Panc1 (cell line): ENCODE measurements at regions not wholly inside any gene's neighbourhood (a gene's known extent, or its start where the extent isn't known, plus 50 kb on each side); places are given as distances from the start of the nearest gene placed in this dataset.

Experiments
- CTCF ChIP-seq: fragments of 450-650 bp; IDR thresholded peaks from 2 replicates; pipeline ENCODE4 v1.5.1; 2017; ENCODE audit warnings: mild to moderate bottlenecking
- POLR2AphosphoS5 ChIP-seq: IDR thresholded peaks from 2 replicates; pipeline ENCODE4 v1.6.1; 2012; ENCODE audit warnings: mild to moderate bottlenecking, low read depth, low read length, moderate library complexity
- REST ChIP-seq, 2 experiments: IDR thresholded peaks; 2 replicates each; pipeline ENCODE4 v1.6.1; 2011 to 2012; ENCODE audit warnings: low read depth in 2 of 2, control low read depth in 1 of 2, low read length in 1 of 2, mild to moderate bottlenecking in 1 of 2, moderate library complexity in 1 of 2; ENCODE audit not compliant: insufficient read depth in 1 of 2
- SIN3A ChIP-seq: IDR thresholded peaks from 2 replicates; pipeline ENCODE4 v1.6.1; 2012; ENCODE audit warnings: low read depth, mild to moderate bottlenecking, low read length, moderate library complexity, borderline replicate concordance; ENCODE audit not compliant: insufficient read depth
- TCF7L2 ChIP-seq: IDR thresholded peaks from 2 replicates; pipeline ENCODE4 v1.6.1; 2011; ENCODE audit warnings: mild to moderate bottlenecking, low read depth, low read length, inconsistent platforms

DNA sequence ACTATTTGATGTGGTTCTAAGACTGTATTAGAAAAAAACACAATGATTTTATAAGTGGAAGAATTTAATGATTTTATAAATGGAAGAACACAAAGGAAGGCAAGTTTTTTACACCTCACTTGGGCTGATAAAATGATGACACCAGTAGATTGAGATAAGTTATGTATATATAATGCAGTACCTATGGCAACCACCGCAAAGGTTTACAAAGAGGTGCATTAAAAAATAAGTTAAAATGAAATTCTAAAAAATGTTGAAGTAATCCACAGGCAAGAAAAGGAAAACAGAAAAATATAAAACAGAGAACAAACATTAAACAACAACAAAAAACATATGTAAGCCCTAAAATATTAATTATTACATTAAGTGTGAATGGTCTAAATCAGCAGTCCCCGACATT, 490.9 kb upstream of the AADAT start:
- TF ChIP-seq CTCF: no peak
- no peak for TF ChIP-seq REST (IDR thresholded peaks at IDR 0.05; ENCODE audit: insufficient read depth in 1 of 2, low read depth in 2 of 2, low read length in 1 of 2)
- TF ChIP-seq TCF7L2: no peak
- TF ChIP-seq SIN3A: no peak
- TF ChIP-seq POLR2AphosphoS5: no peak
